ENCODE measurements at regions not wholly inside any gene's neighbourhood (a gene's known extent, or its start where the extent isn't known, plus 50 kb on each side); places are given as distances from the start of the nearest gene placed in this dataset.

DNA sequence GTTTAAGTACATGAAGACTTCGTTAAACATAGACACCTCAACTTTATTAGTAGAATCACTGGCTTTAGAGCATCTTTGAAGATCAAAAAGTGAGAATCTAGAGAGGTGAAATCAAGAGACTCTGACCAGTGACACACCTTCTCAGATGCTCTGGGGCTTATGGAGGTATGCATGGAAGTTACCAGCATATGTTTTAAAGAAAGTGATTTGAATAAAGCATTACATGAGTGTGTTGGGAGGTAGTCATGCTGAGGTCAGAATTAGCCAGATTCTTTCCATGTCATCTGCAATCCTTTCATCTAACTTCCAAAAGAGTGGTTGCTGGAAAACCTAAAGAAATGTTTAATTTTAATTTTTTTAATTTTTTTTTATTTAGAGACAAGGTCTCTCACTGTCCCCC is 658.0 kb upstream of the GOLIM4 start (continued):
- TF ChIP-seq POLR2AphosphoS5 (IDR thresholded peaks at IDR 0.05; ENCODE audit: low read depth): no peak
- no peak for TF ChIP-seq STAT1 (IDR thresholded peaks at IDR 0.05; ENCODE audit: unreplicated experiment)
- TF ChIP-seq EZH2phosphoT487 (IDR thresholded peaks at IDR 0.05; ENCODE audit: unreplicated experiment): no peak
- no peak for TF ChIP-seq ZNF331 (CRISPR knock-in tag; IDR thresholded peaks at IDR 0.05; ENCODE audit: low read depth)

GRCh38 chr3:168752339-168752738 is 656.6 kb upstream of the GOLIM4 start:
- H3F3A ChIP-seq (replicated peaks; ENCODE audit: low read depth): no peaks in the 10 kb centered on the region
- no peaks in the 10 kb centered on the region for H3K9me2 ChIP-seq (ENCODE audit: insufficient read depth)
- H3K4me3 ChIP-seq: no peak overlapping the region
- Mint-ChIP-seq H3K9me3 (no peaks in the 10 kb centered on the region), H3K27me3 (ENCODE audit: insufficient read depth, low read depth, poor library complexity) (no peaks in the 10 kb centered on the region), H3K4me1 (no peaks in the 10 kb centered on the region; the same call in 2 of the 3 replicates), H3K27ac (no peak overlapping the region), H3K4me3 (no peak overlapping the region), H3K36me3 (ENCODE audit: low read depth) (no peaks in the 10 kb centered on the region)
- no peaks in the 10 kb centered on the region for H3K27me3 ChIP-seq (ENCODE audit: insufficient read depth)
- H2AFZ ChIP-seq: no peak overlapping the region
- H3K36me3 ChIP-seq (ENCODE audit: insufficient read depth): no peaks in the 10 kb centered on the region
- DNase-seq (ENCODE audit: low spot score): no peak
- H4K20me1 ChIP-seq (replicated peaks; ENCODE audit: insufficient read depth): no peaks in the 10 kb centered on the region
- H3K4me1 ChIP-seq (ENCODE audit: insufficient read depth): no peaks in the 10 kb centered on the region
- ATAC-seq: no peak
- no peaks in the 10 kb centered on the region for H3K79me2 ChIP-seq (replicated peaks; ENCODE audit: insufficient read depth)
- no peak overlapping the region for H3K27ac ChIP-seq (ENCODE audit: low read depth)
- TF ChIP-seq CREB1 (CRISPR knock-in tag; IDR thresholded peaks at IDR 0.05; ENCODE audit: low read depth): no peak
- no peak for TF ChIP-seq ETS1 (IDR thresholded peaks at IDR 0.05)
- no peak for TF ChIP-seq POLR2AphosphoS5 (IDR thresholded peaks at IDR 0.05; ENCODE audit: low read depth)
- TF ChIP-seq EZH2phosphoT487 (IDR thresholded peaks at IDR 0.05; ENCODE audit: unreplicated experiment): no peak
- no peak for TF ChIP-seq ZNF331 (CRISPR knock-in tag; IDR thresholded peaks at IDR 0.05; ENCODE audit: low read depth)
- TF ChIP-seq, protein P1, sequence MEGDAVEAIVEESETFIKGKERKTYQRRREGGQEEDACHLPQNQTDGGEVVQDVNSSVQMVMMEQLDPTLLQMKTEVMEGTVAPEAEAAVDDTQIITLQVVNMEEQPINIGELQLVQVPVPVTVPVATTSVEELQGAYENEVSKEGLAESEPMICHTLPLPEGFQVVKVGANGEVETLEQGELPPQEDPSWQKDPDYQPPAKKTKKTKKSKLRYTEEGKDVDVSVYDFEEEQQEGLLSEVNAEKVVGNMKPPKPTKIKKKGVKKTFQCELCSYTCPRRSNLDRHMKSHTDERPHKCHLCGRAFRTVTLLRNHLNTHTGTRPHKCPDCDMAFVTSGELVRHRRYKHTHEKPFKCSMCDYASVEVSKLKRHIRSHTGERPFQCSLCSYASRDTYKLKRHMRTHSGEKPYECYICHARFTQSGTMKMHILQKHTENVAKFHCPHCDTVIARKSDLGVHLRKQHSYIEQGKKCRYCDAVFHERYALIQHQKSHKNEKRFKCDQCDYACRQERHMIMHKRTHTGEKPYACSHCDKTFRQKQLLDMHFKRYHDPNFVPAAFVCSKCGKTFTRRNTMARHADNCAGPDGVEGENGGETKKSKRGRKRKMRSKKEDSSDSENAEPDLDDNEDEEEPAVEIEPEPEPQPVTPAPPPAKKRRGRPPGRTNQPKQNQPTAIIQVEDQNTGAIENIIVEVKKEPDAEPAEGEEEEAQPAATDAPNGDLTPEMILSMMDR (conservative IDR thresholded peaks at IDR 0.05; ENCODE audit: low read depth in 2 of 2): no peak
- TF ChIP-seq REST (IDR thresholded peaks at IDR 0.05; ENCODE audit: unreplicated experiment): no peak
- TF ChIP-seq, protein P2, sequence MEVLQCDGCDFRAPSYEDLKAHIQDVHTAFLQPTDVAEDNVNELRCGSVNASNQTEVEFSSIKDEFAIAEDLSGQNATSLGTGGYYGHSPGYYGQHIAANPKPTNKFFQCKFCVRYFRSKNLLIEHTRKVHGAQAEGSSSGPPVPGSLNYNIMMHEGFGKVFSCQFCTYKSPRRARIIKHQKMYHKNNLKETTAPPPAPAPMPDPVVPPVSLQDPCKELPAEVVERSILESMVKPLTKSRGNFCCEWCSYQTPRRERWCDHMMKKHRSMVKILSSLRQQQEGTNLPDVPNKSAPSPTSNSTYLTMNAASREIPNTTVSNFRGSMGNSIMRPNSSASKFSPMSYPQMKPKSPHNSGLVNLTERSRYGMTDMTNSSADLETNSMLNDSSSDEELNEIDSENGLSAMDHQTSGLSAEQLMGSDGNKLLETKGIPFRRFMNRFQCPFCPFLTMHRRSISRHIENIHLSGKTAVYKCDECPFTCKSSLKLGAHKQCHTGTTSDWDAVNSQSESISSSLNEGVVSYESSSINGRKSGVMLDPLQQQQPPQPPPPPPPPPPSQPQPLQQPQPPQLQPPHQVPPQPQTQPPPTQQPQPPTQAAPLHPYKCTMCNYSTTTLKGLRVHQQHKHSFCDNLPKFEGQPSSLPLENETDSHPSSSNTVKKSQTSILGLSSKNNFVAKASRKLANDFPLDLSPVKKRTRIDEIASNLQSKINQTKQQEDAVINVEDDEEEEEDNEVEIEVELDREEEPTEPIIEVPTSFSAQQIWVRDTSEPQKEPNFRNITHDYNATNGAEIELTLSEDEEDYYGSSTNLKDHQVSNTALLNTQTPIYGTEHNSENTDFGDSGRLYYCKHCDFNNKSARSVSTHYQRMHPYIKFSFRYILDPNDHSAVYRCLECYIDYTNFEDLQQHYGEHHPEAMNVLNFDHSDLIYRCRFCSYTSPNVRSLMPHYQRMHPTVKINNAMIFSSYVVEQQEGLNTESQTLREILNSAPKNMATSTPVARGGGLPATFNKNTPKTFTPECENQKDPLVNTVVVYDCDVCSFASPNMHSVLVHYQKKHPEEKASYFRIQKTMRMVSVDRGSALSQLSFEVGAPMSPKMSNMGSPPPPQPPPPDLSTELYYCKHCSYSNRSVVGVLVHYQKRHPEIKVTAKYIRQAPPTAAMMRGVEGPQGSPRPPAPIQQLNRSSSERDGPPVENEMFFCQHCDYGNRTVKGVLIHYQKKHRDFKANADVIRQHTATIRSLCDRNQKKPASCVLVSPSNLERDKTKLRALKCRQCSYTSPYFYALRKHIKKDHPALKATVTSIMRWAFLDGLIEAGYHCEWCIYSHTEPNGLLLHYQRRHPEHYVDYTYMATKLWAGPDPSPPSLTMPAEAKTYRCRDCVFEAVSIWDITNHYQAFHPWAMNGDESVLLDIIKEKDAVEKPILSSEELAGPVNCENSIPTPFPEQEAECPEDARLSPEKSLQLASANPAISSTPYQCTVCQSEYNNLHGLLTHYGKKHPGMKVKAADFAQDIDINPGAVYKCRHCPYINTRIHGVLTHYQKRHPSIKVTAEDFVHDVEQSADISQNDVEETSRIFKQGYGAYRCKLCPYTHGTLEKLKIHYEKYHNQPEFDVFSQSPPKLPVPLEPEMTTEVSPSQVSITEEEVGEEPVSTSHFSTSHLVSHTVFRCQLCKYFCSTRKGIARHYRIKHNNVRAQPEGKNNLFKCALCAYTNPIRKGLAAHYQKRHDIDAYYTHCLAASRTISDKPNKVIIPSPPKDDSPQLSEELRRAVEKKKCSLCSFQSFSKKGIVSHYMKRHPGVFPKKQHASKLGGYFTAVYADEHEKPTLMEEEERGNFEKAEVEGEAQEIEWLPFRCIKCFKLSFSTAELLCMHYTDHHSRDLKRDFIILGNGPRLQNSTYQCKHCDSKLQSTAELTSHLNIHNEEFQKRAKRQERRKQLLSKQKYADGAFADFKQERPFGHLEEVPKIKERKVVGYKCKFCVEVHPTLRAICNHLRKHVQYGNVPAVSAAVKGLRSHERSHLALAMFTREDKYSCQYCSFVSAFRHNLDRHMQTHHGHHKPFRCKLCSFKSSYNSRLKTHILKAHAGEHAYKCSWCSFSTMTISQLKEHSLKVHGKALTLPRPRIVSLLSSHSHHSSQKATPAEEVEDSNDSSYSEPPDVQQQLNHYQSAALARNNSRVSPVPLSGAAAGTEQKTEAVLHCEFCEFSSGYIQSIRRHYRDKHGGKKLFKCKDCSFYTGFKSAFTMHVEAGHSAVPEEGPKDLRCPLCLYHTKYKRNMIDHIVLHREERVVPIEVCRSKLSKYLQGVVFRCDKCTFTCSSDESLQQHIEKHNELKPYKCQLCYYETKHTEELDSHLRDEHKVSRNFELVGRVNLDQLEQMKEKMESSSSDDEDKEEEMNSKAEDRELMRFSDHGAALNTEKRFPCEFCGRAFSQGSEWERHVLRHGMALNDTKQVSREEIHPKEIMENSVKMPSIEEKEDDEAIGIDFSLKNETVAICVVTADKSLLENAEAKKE (CRISPR knock-in tag; IDR thresholded peaks at IDR 0.05): no peak
- TF ChIP-seq STAT1 (IDR thresholded peaks at IDR 0.05; ENCODE audit: unreplicated experiment): no peak
- no peak for TF ChIP-seq NANOG (IDR thresholded peaks at IDR 0.05; ENCODE audit: borderline replicate concordance)
- TF ChIP-seq JUNB (IDR thresholded peaks at IDR 0.05; ENCODE audit: unreplicated experiment): no peak
- TF ChIP-seq ZNF114 (CRISPR knock-in tag; IDR thresholded peaks at IDR 0.05): no peak
- TF ChIP-seq EZH2 (IDR thresholded peaks at IDR 0.05; ENCODE audit: low read depth, unreplicated experiment): no peak
- no peak overlapping the region for H3K4me2 ChIP-seq

Data from GM23338 (cell line).